Small intestine (tissue), 7 donors: ENCODE measurements at regions not wholly inside any gene's neighbourhood (a gene's known extent, or its start where the extent isn't known, plus 50 kb on each side); places are given as distances from the start of the nearest gene placed in this dataset.
"Not testable (repeated sequence)": the region's sequence is repeated elsewhere in the genome, so short reads cannot be mapped to it uniquely, and the experiment has no call there.

Experiments used
- DNase-seq, 2 donors: peaks; one replicate each; pipeline versions ENCODE4 v3.0.0 to v3.0.0-alpha.2; 2013
- FAIRE-seq: peaks from 2 replicates; lab custom pipeline; 2012; peaks lifted over from hg19 to GRCh38; lab: Jason Lieb, UNC
- H3K27ac ChIP-seq, 3 donors: one replicate each; pipeline ENCODE4 v1.5.1; 2013; ENCODE audit warnings: low read length in 2 of 3, mild to moderate bottlenecking in 2 of 3, control low read depth in 1 of 3, inconsistent platforms in 1 of 3, low read depth in 1 of 3, moderate library complexity in 1 of 3
- H3K27me3 ChIP-seq, 3 donors: one replicate each; pipeline ENCODE4 v1.6.1; 2013; ENCODE audit warnings: low read length in 3 of 3, inconsistent platforms in 1 of 3; ENCODE audit not compliant: control insufficient read depth in 3 of 3, insufficient read depth in 3 of 3
- H3K36me3 ChIP-seq, 3 donors: one replicate each; pipeline ENCODE4 v1.6.1; 2013; ENCODE audit warnings: low read length in 3 of 3, inconsistent platforms in 1 of 3, low read depth in 1 of 3, mild to moderate bottlenecking in 1 of 3, moderate library complexity in 1 of 3; ENCODE audit not compliant: control insufficient read depth in 3 of 3, insufficient read depth in 2 of 3
- H3K4me1 ChIP-seq, 3 donors: one replicate each; pipeline ENCODE4 v1.6.1; 2013; ENCODE audit warnings: low read length in 2 of 3, inconsistent platforms in 1 of 3, low read depth in 1 of 3, mild to moderate bottlenecking in 1 of 3, moderate library complexity in 1 of 3; ENCODE audit not compliant: control insufficient read depth in 3 of 3, insufficient read depth in 2 of 3
- H3K4me3 ChIP-seq, 3 donors: one replicate each; pipeline ENCODE4 v1.5.1; 2013; ENCODE audit warnings: low read length in 3 of 3, control low read depth in 1 of 3, inconsistent platforms in 1 of 3, low read depth in 1 of 3, mild to moderate bottlenecking in 1 of 3, moderate library complexity in 1 of 3
- H3K9me3 ChIP-seq, 2 donors: one replicate each; pipeline ENCODE4 v1.6.1; 2013; ENCODE audit warnings: low read depth in 1 of 2, low read length in 1 of 2; ENCODE audit not compliant: control insufficient read depth in 2 of 2, insufficient read depth in 1 of 2
- WGBS, 3 donors: extraction: QIAGEN DNeasy Blood & Tissue Kit; methylation state at CpG; one replicate each; pipeline ENCODE4 v1.1.7; 2013; 5-methylcytosine and 5-hydroxymethylcytosine counted together
- donor health status: healthy with polysubstance abuse.
- donor health status: control.
- donor health status: control.
- donor health status: Bipolar disorder and iron deficiency.
- donor health status: healthy.

GRCh38 chr3:81063896-81064295 is 697.5 kb downstream of the GBE1 start:
- Histone ChIP-seq H3K4me1 (no peaks in the 10 kb centered on the region), H3K27me3 (no peaks in the 10 kb centered on the region), H3K36me3 (no peaks in the 10 kb centered on the region), H3K9me3 (peaks cover 0 to 17% of the 10 kb centered on the region in 2 donors), H3K4me3 (no peak overlapping the region), H3K27ac (no peak overlapping the region)
- FAIRE-seq = no peak
- DNase-seq = peak in 1 of 2 donors; percentile 55

- H3K27ac ChIP-seq, FAIRE-seq, H3K9me3 ChIP-seq, H3K27me3 ChIP-seq, H3K4me3 ChIP-seq, H3K36me3 ChIP-seq, H3K4me1 ChIP-seq, DNase-seq: not testable (repeated sequence)
- no CpG with 5 or more reads among the region's 2 CpGs for WGBS, 3 donors
Measured at GRCh38 chr3:81051133-81051532, 710.3 kb downstream of the GBE1 start.

GRCh38 chr3:81048058-81048665 is 713.3 kb downstream of the GBE1 start:
- DNase-seq (no peak), FAIRE-seq (no peak)
- Histone ChIP-seq H3K4me1 (peaks cover 0 to 3% (median 0%) of the 10 kb centered on the region in 3 donors), H3K36me3 (no peaks in the 10 kb centered on the region), H3K27me3 (no peaks in the 10 kb centered on the region), H3K27ac (no peak overlapping the region), H3K9me3 (no peaks in the 10 kb centered on the region), H3K4me3 (no peak overlapping the region)
- WGBS, 3 donors = 54 to 66% (median 63%) methylated on average over 3 of the region's 3 CpGs

GRCh38 chr3:81045976-81046375 is 715.5 kb downstream of the GBE1 start:
- DNase-seq (no peak), FAIRE-seq (no peak)
- Histone ChIP-seq H3K27me3 (no peaks in the 10 kb centered on the region), H3K36me3 (no peaks in the 10 kb centered on the region), H3K4me3 (no peak overlapping the region), H3K9me3 (no peaks in the 10 kb centered on the region), H3K27ac (no peak overlapping the region), H3K4me1 (peaks cover 0 to 3% (median 0%) of the 10 kb centered on the region in 3 donors)
- 34 to 84% (median 78%) methylated on average over 1 of the region's 1 CpG for WGBS, 3 donors

GRCh38 chr3:81045246-81045645 is 716.2 kb downstream of the GBE1 start:
- no peak overlapping the region for H3K4me3 ChIP-seq
- no peaks in the 10 kb centered on the region for H3K9me3 ChIP-seq
- no peaks in the 10 kb centered on the region for H3K36me3 ChIP-seq
- H3K27ac ChIP-seq = no peak overlapping the region
- WGBS, 3 donors = 20 to 73% (median 28%) methylated on average over 2 of the region's 2 CpGs
- H3K27me3 ChIP-seq = no peaks in the 10 kb centered on the region
- peaks cover 0 to 3% (median 0%) of the 10 kb centered on the region in 3 donors for H3K4me1 ChIP-seq
- FAIRE-seq (no peak), DNase-seq (peak; percentile 61 to 69)

GRCh38 chr3:81043660-81044199 is 717.7 kb downstream of the GBE1 start:
- H3K27me3 ChIP-seq = no peaks in the 10 kb centered on the region
- no peaks in the 10 kb centered on the region for H3K36me3 ChIP-seq
- no peak for DNase-seq
- no peaks in the 10 kb centered on the region for H3K9me3 ChIP-seq
- H3K4me1 ChIP-seq = peaks cover 0 to 3% (median 0%) of the 10 kb centered on the region in 3 donors
- no peak overlapping the region for H3K27ac ChIP-seq
- FAIRE-seq = no peak
- H3K4me3 ChIP-seq = no peak overlapping the region
- WGBS, 3 donors = 86 to 87% (median 86%) methylated on average over 3 of the region's 3 CpGs

GRCh38 chr3:81043009-81043408 is 718.4 kb downstream of the GBE1 start:
- WGBS, 3 donors = 48 to 59% (median 58%) methylated on average over 2 of the region's 2 CpGs
- H3K9me3 ChIP-seq = no peaks in the 10 kb centered on the region
- H3K27me3 ChIP-seq = no peaks in the 10 kb centered on the region
- H3K4me3 ChIP-seq = no peak overlapping the region
- H3K36me3 ChIP-seq = no peaks in the 10 kb centered on the region
- FAIRE-seq = no peak
- DNase-seq = no peak
- peaks cover 0 to 3% (median 0%) of the 10 kb centered on the region in 3 donors for H3K4me1 ChIP-seq
- no peak overlapping the region for H3K27ac ChIP-seq

GRCh38 chr3:81041331-81041730 is 720.1 kb downstream of the GBE1 start:
- Histone ChIP-seq H3K27me3 (no peaks in the 10 kb centered on the region), H3K36me3 (no peaks in the 10 kb centered on the region), H3K4me3 (no peak overlapping the region), H3K27ac (no peak overlapping the region), H3K4me1 (peaks cover 0 to 3% (median 0%) of the 10 kb centered on the region in 3 donors), H3K9me3 (no peaks in the 10 kb centered on the region)
- DNase-seq = no peak
- 75 to 89% (median 83%) methylated on average over 2 of the region's 2 CpGs for WGBS, 3 donors
- FAIRE-seq = no peak

GRCh38 chr3:81040107-81040506 is 721.3 kb downstream of the GBE1 start:
- no peak for DNase-seq
- Histone ChIP-seq H3K4me1 (no peaks in the 10 kb centered on the region), H3K9me3 (no peaks in the 10 kb centered on the region), H3K27me3 (no peaks in the 10 kb centered on the region), H3K36me3 (no peaks in the 10 kb centered on the region), H3K27ac (no peak overlapping the region), H3K4me3 (no peak overlapping the region)
- no peak for FAIRE-seq
- 75 to 86% (median 79%) methylated on average over 2 of the region's 2 CpGs for WGBS, 3 donors
